A549 (cell line): ENCODE measurements at regions not wholly inside any gene's neighbourhood (a gene's known extent, or its start where the extent isn't known, plus 50 kb on each side); places are given as distances from the start of the nearest gene placed in this dataset.

Source experiments
- ATAC-seq, 2 experiments: fragments of 200-7000 bp in 1 of 2; fragments of >200 bp in 1 of 2; cut with Nextera tagmentation in 1 of 2; cut with Tn5 transposase in 1 of 2; 3 replicates each; pipeline versions ENCODE4 v1.8.0 to v1.9.1; 2018 to 2020; ENCODE audit warnings: mild to moderate bottlenecking in 1 of 2, moderate library complexity in 1 of 2
- CTCF ChIA-PET: fragments of 300-600 bp; sonication (Branson Sonifier 250); formaldehyde crosslinking; extraction: SDS; loops from one replicate; lab custom pipeline; 2021; ENCODE audit warnings: antibody characterized with exemption, inconsistent platforms; lab: Yijun Ruan, JAX
- POLR2A ChIA-PET: fragments of 350-600 bp; formaldehyde crosslinking; extraction: SDS; loops from one replicate; lab custom pipeline; 2021; ENCODE audit warnings: antibody characterized with exemption, inconsistent platforms; lab: Yijun Ruan, JAX
- DNase-seq, 2 experiments: peaks; one replicate each; pipeline versions ENCODE4 v3.0.0 to v3.0.0-alpha.2; 2011 to 2016; ENCODE audit warnings: low read depth in 1 of 2, low spot score in 1 of 2
- FAIRE-seq: peaks from 2 replicates; lab custom pipeline; 2011; peaks lifted over from hg19 to GRCh38; lab: Jason Lieb, UNC
- H3K27ac ChIP-seq, 2 experiments: fragments of >200 bp; sonication (Bioruptor Twin); formaldehyde crosslinking; 3 replicates each; pipeline ENCODE4 v1.5.1; 2016 to 2017
- H3K4me1 ChIP-seq: fragments of >200 bp; sonication (Bioruptor Twin); formaldehyde crosslinking; 3 replicates; pipeline ENCODE4 v1.6.1; 2016
- H3K4me2 ChIP-seq: fragments of >200 bp; sonication (Bioruptor Twin); formaldehyde crosslinking; 3 replicates; pipeline ENCODE4 v1.6.1; 2016
- H3K4me3 ChIP-seq: fragments of >200 bp; sonication (Bioruptor Twin); formaldehyde crosslinking; 3 replicates; pipeline ENCODE4 v1.5.1; 2016
- H3K9me3 ChIP-seq: fragments of >200 bp; sonication (Bioruptor Twin); formaldehyde crosslinking; 3 replicates; pipeline ENCODE4 v1.6.1; 2016
- BHLHE40 ChIP-seq: IDR thresholded peaks from 2 replicates; pipeline ENCODE4 v1.6.1; 2012; ENCODE audit warnings: low read depth, low read length, inconsistent platforms
- CBX8 ChIP-seq: fragments of 200-600 bp; sonication (generic); IDR thresholded peaks from 2 replicates; pipeline ENCODE4 v1.6.1; 2016
- CHD4 ChIP-seq: fragments of 200-600 bp; sonication (generic); IDR thresholded peaks from 2 replicates; pipeline ENCODE4 v1.6.1; 2016; ENCODE audit warnings: antibody characterized with exemption, mild to moderate bottlenecking, borderline replicate concordance
- EHF ChIP-seq: fragments of 250-450 bp; sonication (Bioruptor Pico); IDR thresholded peaks from 2 replicates; pipeline ENCODE4 v1.5.0; 2020; ENCODE audit warnings: mild to moderate bottlenecking
- EHMT2 ChIP-seq: fragments of 200-600 bp; sonication (generic); IDR thresholded peaks from 2 replicates; pipeline ENCODE4 v1.6.1; 2016; ENCODE audit warnings: antibody characterized with exemption, low read depth, mild to moderate bottlenecking, moderate library complexity
- EP300 ChIP-seq, 2 experiments: fragments of >200 bp; sonication (Bioruptor Twin); formaldehyde crosslinking; IDR thresholded peaks; 2 replicates in 1 of 2; 3 replicates in 1 of 2; pipeline ENCODE4 v1.6.1; 2016 to 2017
- ESRRA ChIP-seq: fragments of 150-350 bp; IDR thresholded peaks from 2 replicates; pipeline ENCODE4 v1.6.1; 2014; ENCODE audit warnings: mild to moderate bottlenecking, low read length, borderline replicate concordance
- GATA3 ChIP-seq: IDR thresholded peaks from 2 replicates; pipeline ENCODE4 v1.6.1; 2012; ENCODE audit warnings: borderline replicate concordance
- HEYL ChIP-seq: fragments of 250-450 bp; sonication (Bioruptor Pico); IDR thresholded peaks from 2 replicates; pipeline ENCODE4 v1.8.0; 2021; ENCODE audit warnings: mild to moderate bottlenecking, moderate library complexity
- JUN ChIP-seq, 2 experiments: fragments of >200 bp; sonication (Bioruptor Twin); formaldehyde crosslinking; IDR thresholded peaks; 2 replicates in 1 of 2; 3 replicates in 1 of 2; pipeline ENCODE4 v1.6.1; 2016 to 2017
- JUNB ChIP-seq: fragments of >200 bp; sonication (Bioruptor Twin); formaldehyde crosslinking; IDR thresholded peaks from 2 replicates; pipeline ENCODE4 v1.6.1; 2016
- MAFK ChIP-seq: fragments of 450-650 bp; IDR thresholded peaks from 2 replicates; pipeline ENCODE4 v1.6.1; 2014; ENCODE audit not compliant: partially characterized antibody
- MAZ ChIP-seq: fragments of 150-350 bp; IDR thresholded peaks from 2 replicates; pipeline ENCODE4 v1.6.1; 2014; ENCODE audit warnings: antibody characterized with exemption, low read depth, low read length, borderline replicate concordance
- MYC ChIP-seq: IDR thresholded peaks from 2 replicates; pipeline ENCODE4 v1.6.1; 2012; ENCODE audit warnings: mild to moderate bottlenecking, inconsistent platforms, low read length, improper control_type of control experiment, borderline replicate concordance
- NFE2L2 ChIP-seq: fragments of 150-350 bp; conservative IDR thresholded peaks from 2 replicates; pipeline ENCODE4 v1.6.1; 2014; ENCODE audit warnings: low read length
- NPAS2 ChIP-seq: fragments of 250-450 bp; sonication (Bioruptor Pico); IDR thresholded peaks from 2 replicates; pipeline ENCODE4 v1.8.0; 2022; ENCODE audit warnings: mild to moderate bottlenecking, moderate library complexity, borderline replicate concordance
- NR3C1 ChIP-seq: fragments of >200 bp; sonication (Bioruptor Twin); formaldehyde crosslinking; IDR thresholded peaks from 3 replicates; pipeline ENCODE4 v1.6.1; 2017
- POLR2A ChIP-seq: IDR thresholded peaks from 2 replicates; pipeline ENCODE4 v1.6.1; 2012; ENCODE audit warnings: mild to moderate bottlenecking, low read length
- RAD21 ChIP-seq, 2 experiments: fragments of >200 bp in 1 of 2; sonication (Bioruptor Twin) in 1 of 2; formaldehyde crosslinking in 1 of 2; IDR thresholded peaks in 1 of 2; conservative IDR thresholded peaks in 1 of 2; 2 replicates in 1 of 2; 3 replicates in 1 of 2; pipeline ENCODE4 v1.6.1; 2012 to 2018; ENCODE audit warnings: inconsistent platforms in 1 of 2
- RFX5 ChIP-seq: fragments of 450-650 bp; IDR thresholded peaks from 2 replicates; pipeline ENCODE4 v1.7.1; 2014; ENCODE audit warnings: antibody characterized with exemption, mild to moderate bottlenecking, moderate library complexity
- SREBF2 ChIP-seq: fragments of 450-650 bp; IDR thresholded peaks from 2 replicates; pipeline ENCODE4 v1.6.1; 2014; ENCODE audit warnings: mild to moderate bottlenecking, moderate library complexity
- ZNF302 ChIP-seq: fragments of 250-450 bp; sonication (Bioruptor Pico); IDR thresholded peaks from 2 replicates; pipeline ENCODE4 v1.9.0; 2021; ENCODE audit warnings: inconsistent platforms, mild to moderate bottlenecking, moderate library complexity
- WGBS: methylation state at CpG from one replicate; pipeline ENCODE4 v1.1.6; 2017; ENCODE audit errors: missing lambda C conversion rate; 5-methylcytosine and 5-hydroxymethylcytosine counted together
- TF ChIP-seq, protein P1 (sequence below): IDR thresholded peaks from 2 replicates; pipeline ENCODE4 v1.6.1; 2012
- TF ChIP-seq, protein P2 (sequence below): fragments of >200 bp; sonication (Bioruptor Twin); formaldehyde crosslinking; IDR thresholded peaks from 3 replicates; pipeline ENCODE4 v1.5.1; 2016
- TF ChIP-seq, protein P3 (sequence below): fragments of 250-450 bp; sonication (Bioruptor Pico); IDR thresholded peaks from 2 replicates; pipeline ENCODE4 v1.5.0; 2021; ENCODE audit warnings: mild to moderate bottlenecking, moderate library complexity, borderline replicate concordance
- TF ChIP-seq, protein P4 (sequence below): IDR thresholded peaks from 2 replicates; pipeline ENCODE4 v1.6.1; 2012; ENCODE audit warnings: low read depth, borderline replicate concordance
- TF ChIP-seq, protein P5 (sequence below): fragments of 450-650 bp; IDR thresholded peaks from 2 replicates; pipeline ENCODE4 v1.6.1; 2014; ENCODE audit warnings: antibody characterized with exemption

DNA sequence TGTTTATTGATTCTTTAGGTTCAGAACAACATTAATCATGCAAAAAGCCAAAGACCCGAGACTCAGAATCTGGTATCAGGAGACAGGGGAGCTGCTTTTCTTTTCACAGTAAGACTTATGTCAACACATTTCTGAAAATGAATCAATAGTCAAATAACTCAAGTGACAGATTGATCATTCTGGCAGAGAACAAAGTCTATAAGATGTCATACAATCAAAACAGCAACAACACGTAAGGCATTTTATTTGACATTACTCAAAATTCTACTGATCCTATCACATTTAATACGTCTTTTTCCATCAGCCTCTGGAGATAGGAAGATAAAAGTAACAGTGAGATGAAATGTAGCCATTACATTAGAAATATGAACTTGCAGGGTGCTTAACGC is 93.4 kb upstream of the EEF1E1 start:
- no peaks in the 10 kb centered on the region for H3K9me3 ChIP-seq
- FAIRE-seq (no peak), DNase-seq (no peak), ATAC-seq (no peak)
- no peak overlapping the region for H3K4me3 ChIP-seq
- H3K27ac ChIP-seq = no peak overlapping the region
- ChIA-PET CTCF (no interaction called here), POLR2A (no interaction called here)
- no peak overlapping the region for H3K4me2 ChIP-seq
- no peaks in the 10 kb centered on the region for H3K4me1 ChIP-seq
- TF ChIP-seq JUNB (no peak), MYC (no peak), EP300 (IDR thresholded peaks at IDR 0.05) (no peak), ZNF302 (no peak), GATA3 (no peak), MAFK (no peak), RAD21 (conservative IDR thresholded peaks at IDR 0.05 in 1 of 2, IDR thresholded peaks at IDR 0.05 in 1 of 2) (no peak), EHF (CRISPR knock-in tag) (no peak), CHD4 (no peak), CBX8 (no peak), HEYL (CRISPR knock-in tag) (no peak), JUN (IDR thresholded peaks at IDR 0.05) (no peak), NFE2L2 (no peak)
- TF ChIP-seq, protein P1, sequence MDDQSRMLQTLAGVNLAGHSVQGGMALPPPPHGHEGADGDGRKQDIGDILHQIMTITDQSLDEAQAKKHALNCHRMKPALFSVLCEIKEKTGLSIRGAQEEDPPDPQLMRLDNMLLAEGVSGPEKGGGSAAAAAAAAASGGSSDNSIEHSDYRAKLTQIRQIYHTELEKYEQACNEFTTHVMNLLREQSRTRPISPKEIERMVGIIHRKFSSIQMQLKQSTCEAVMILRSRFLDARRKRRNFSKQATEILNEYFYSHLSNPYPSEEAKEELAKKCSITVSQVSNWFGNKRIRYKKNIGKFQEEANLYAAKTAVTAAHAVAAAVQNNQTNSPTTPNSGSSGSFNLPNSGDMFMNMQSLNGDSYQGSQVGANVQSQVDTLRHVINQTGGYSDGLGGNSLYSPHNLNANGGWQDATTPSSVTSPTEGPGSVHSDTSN = no peak
- TF ChIP-seq, protein P2, sequence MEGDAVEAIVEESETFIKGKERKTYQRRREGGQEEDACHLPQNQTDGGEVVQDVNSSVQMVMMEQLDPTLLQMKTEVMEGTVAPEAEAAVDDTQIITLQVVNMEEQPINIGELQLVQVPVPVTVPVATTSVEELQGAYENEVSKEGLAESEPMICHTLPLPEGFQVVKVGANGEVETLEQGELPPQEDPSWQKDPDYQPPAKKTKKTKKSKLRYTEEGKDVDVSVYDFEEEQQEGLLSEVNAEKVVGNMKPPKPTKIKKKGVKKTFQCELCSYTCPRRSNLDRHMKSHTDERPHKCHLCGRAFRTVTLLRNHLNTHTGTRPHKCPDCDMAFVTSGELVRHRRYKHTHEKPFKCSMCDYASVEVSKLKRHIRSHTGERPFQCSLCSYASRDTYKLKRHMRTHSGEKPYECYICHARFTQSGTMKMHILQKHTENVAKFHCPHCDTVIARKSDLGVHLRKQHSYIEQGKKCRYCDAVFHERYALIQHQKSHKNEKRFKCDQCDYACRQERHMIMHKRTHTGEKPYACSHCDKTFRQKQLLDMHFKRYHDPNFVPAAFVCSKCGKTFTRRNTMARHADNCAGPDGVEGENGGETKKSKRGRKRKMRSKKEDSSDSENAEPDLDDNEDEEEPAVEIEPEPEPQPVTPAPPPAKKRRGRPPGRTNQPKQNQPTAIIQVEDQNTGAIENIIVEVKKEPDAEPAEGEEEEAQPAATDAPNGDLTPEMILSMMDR = no peak
- TF ChIP-seq, protein P3, sequence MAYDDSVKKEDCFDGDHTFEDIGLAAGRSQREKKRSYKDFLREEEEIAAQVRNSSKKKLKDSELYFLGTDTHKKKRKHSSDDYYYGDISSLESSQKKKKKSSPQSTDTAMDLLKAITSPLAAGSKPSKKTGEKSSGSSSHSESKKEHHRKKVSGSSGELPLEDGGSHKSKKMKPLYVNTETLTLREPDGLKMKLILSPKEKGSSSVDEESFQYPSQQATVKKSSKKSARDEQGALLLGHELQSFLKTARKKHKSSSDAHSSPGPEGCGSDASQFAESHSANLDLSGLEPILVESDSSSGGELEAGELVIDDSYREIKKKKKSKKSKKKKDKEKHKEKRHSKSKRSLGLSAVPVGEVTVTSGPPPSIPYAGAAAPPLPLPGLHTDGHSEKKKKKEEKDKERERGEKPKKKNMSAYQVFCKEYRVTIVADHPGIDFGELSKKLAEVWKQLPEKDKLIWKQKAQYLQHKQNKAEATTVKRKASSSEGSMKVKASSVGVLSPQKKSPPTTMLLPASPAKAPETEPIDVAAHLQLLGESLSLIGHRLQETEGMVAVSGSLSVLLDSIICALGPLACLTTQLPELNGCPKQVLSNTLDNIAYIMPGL (CRISPR knock-in tag) = no peak
- TF ChIP-seq, protein P4, sequence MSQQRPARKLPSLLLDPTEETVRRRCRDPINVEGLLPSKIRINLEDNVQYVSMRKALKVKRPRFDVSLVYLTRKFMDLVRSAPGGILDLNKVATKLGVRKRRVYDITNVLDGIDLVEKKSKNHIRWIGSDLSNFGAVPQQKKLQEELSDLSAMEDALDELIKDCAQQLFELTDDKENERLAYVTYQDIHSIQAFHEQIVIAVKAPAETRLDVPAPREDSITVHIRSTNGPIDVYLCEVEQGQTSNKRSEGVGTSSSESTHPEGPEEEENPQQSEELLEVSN = no peak
- WGBS = 72% methylated on average over 4 of the region's 4 CpGs

DNA sequence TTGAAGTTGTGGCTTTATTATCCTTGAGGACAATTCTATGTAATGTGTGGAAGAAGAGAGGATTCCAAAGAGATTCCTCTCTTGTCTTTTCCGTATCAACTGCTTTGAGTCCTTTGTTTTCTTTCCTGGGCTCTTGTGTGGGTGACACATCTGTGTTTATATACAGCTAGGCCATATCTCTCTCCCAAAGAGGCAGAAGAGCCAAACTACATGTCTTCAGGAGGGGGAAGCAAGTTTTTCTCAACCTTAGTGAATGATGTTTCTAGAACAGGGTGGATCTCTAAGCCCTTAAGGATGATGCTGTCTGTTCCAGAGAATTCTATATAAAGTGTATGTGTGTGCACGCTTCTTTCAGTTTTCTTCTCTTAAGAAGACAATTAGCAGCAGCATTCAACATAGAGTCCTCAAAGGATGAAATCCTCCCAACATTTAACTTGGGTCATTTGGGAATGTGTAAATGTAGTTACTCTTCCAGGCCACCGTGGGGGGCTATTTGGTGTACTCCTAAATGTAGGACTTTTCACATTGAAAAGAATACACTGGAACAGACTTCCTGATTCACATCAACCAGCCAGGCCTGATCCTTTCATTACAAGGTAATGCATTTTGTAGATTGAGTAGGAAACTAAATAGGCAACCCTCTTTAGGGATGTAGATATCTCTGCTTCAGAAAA is 92.8 kb upstream of the EEF1E1 start:
- H3K4me3 ChIP-seq = no peak overlapping the region
- peak in 1 of 2 experiments; percentile 9 for DNase-seq
- no peak overlapping the region for H3K4me2 ChIP-seq
- CTCF ChIA-PET = interaction anchor here (1.0 kb wide), 1 partner anchor 24 kb away, joined by 4 read pairs; no protein-coding TSS in a partner anchor
- no peaks in the 10 kb centered on the region for H3K4me1 ChIP-seq
- TF ChIP-seq EP300 (IDR thresholded peaks at IDR 0.05) = no peak
- TF ChIP-seq, protein P5, sequence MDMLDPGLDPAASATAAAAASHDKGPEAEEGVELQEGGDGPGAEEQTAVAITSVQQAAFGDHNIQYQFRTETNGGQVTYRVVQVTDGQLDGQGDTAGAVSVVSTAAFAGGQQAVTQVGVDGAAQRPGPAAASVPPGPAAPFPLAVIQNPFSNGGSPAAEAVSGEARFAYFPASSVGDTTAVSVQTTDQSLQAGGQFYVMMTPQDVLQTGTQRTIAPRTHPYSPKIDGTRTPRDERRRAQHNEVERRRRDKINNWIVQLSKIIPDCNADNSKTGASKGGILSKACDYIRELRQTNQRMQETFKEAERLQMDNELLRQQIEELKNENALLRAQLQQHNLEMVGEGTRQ = no peak
- TF ChIP-seq MAFK = no peak
- no peak for TF ChIP-seq MYC
- TF ChIP-seq BHLHE40 = no peak
- no peak for TF ChIP-seq SREBF2
- TF ChIP-seq EHMT2 = no peak
- TF ChIP-seq NPAS2 = no peak
- no peak for TF ChIP-seq NR3C1
- TF ChIP-seq ESRRA = no peak
- TF ChIP-seq MAZ = no peak
- no peak for TF ChIP-seq HEYL (CRISPR knock-in tag)
- no peak for TF ChIP-seq POLR2A
- TF ChIP-seq JUN (IDR thresholded peaks at IDR 0.05) = no peak
- TF ChIP-seq RFX5 = no peak
- POLR2A ChIA-PET = no interaction called here
- H3K27ac ChIP-seq = no peak overlapping the region
- no peak for ATAC-seq
- 54% methylated on average over 3 of the region's 3 CpGs for WGBS
- no peaks in the 10 kb centered on the region for H3K9me3 ChIP-seq
- FAIRE-seq = no peak
